IMR-90 (cell line): ENCODE measurements at regions not wholly inside any gene's neighbourhood (a gene's known extent, or its start where the extent isn't known, plus 50 kb on each side); places are given as distances from the start of the nearest gene placed in this dataset.

Experiments used
- ATAC-seq: fragments of 200-7000 bp; cut with Tn5 transposase; 2 replicates; pipeline ENCODE4 v1.9.1; 2020; ENCODE audit warnings: low read depth, mild to moderate bottlenecking, moderate library complexity
- BruUV-seq: library from RNA; stranded (reverse); fragments of 400-500 nt; replicated peaks from 2 replicates; lab custom pipeline; 2021; lab: Mats Ljungman, UMichigan
- CTCF ChIA-PET: fragments of 300-600 bp; formaldehyde crosslinking; extraction: SDS; loops from one replicate; lab custom pipeline; 2021; ENCODE audit warnings: antibody characterized with exemption; lab: Yijun Ruan, JAX
- POLR2A ChIA-PET: fragments of 300-600 bp; sonication (Branson Sonifier 250); formaldehyde crosslinking; loops from one replicate; lab custom pipeline; 2022; ENCODE audit warnings: antibody characterized with exemption; ENCODE audit not compliant: unreplicated experiment; lab: Charles Lee
- DNase-seq: peaks from one replicate; pipeline ENCODE4 v3.0.0; 2013
- H2AFZ ChIP-seq: replicated peaks from 2 replicates; pipeline ENCODE3; 2013; ENCODE audit warnings: low read length, mild to moderate bottlenecking; ENCODE audit not compliant: poor library complexity
- H2AK5ac ChIP-seq: 2 replicates; pipeline ENCODE4 v1.6.1; 2013; ENCODE audit warnings: low read depth, low read length, inconsistent platforms
- H2AK9ac ChIP-seq: replicated peaks from 2 replicates; pipeline ENCODE3; 2013; ENCODE audit warnings: mild to moderate bottlenecking, low read depth, low read length, moderate library complexity; ENCODE audit not compliant: poor library complexity
- H2BK120ac ChIP-seq: 2 replicates; pipeline ENCODE4 v1.6.1; 2013; ENCODE audit warnings: low read depth, low read length, inconsistent platforms
- H2BK15ac ChIP-seq: 3 replicates; pipeline ENCODE4 v1.6.1; 2013; ENCODE audit warnings: low read depth, low read length, inconsistent platforms
- H2BK20ac ChIP-seq: 2 replicates; pipeline ENCODE4 v1.6.1; 2013; ENCODE audit warnings: low read depth, mild to moderate bottlenecking, inconsistent platforms, low read length, moderate library complexity
- H2BK5ac ChIP-seq: 2 replicates; pipeline ENCODE4 v1.6.1; 2013; ENCODE audit warnings: mild to moderate bottlenecking, low read depth, low read length, inconsistent platforms; ENCODE audit not compliant: poor library complexity, severe bottlenecking
- H3K14ac ChIP-seq: replicated peaks from 2 replicates; pipeline ENCODE4 v1.6.1; 2013; ENCODE audit warnings: low read depth, low read length, inconsistent platforms
- H3K18ac ChIP-seq: 2 replicates; pipeline ENCODE4 v1.6.1; 2013; ENCODE audit warnings: low read depth, low read length, control low read depth
- H3K23ac ChIP-seq: 2 replicates; pipeline ENCODE4 v1.6.1; 2013; ENCODE audit warnings: low read depth, low read length, inconsistent platforms
- H3K27ac ChIP-seq: 2 replicates; pipeline ENCODE4 v1.5.1; 2013; ENCODE audit warnings: mild to moderate bottlenecking, control low read depth, low read length; ENCODE audit not compliant: insufficient read depth
- H3K27me3 ChIP-seq: 2 replicates; pipeline ENCODE4 v1.6.1; 2013; ENCODE audit warnings: low read length; ENCODE audit not compliant: control insufficient read depth, insufficient read depth
- H3K36me3 ChIP-seq: 2 replicates; pipeline ENCODE4 v1.6.1; 2013; ENCODE audit warnings: low read length, mixed read lengths; ENCODE audit not compliant: control insufficient read depth, insufficient read depth
- H3K4ac ChIP-seq: 2 replicates; pipeline ENCODE4 v1.6.1; 2013; ENCODE audit warnings: low read depth, low read length, inconsistent platforms
- H3K4me1 ChIP-seq: 2 replicates; pipeline ENCODE4 v1.6.1; 2013; ENCODE audit warnings: low read length, mixed read lengths; ENCODE audit not compliant: control insufficient read depth, insufficient read depth
- H3K4me2 ChIP-seq: 2 replicates; pipeline ENCODE4 v1.6.1; 2013; ENCODE audit warnings: low read depth, mild to moderate bottlenecking, control low read depth, low read length, moderate library complexity
- H3K4me3 ChIP-seq: 2 replicates; pipeline ENCODE4 v1.5.1; 2013; ENCODE audit warnings: low read depth, mild to moderate bottlenecking, control low read depth, low read length, moderate library complexity; ENCODE audit not compliant: insufficient read depth
- H3K56ac ChIP-seq: 2 replicates; pipeline ENCODE4 v1.6.1; 2013; ENCODE audit warnings: low read length, inconsistent platforms; ENCODE audit not compliant: insufficient read depth; ENCODE audit errors: extremely low read depth
- H3K79me1 ChIP-seq, 2 experiments: 2 replicates each; pipeline ENCODE4 v1.6.1; 2013; ENCODE audit warnings: low read length in 2 of 2, inconsistent platforms in 1 of 2, low read depth in 1 of 2
- H3K9ac ChIP-seq: 2 replicates; pipeline ENCODE4 v1.6.1; 2013; ENCODE audit warnings: low read depth, low read length, control low read depth
- H3K9me1 ChIP-seq: 2 replicates; pipeline ENCODE4 v1.6.1; 2013; ENCODE audit warnings: low read length, inconsistent platforms; ENCODE audit not compliant: insufficient read depth
- H3K9me3 ChIP-seq: 2 replicates; pipeline ENCODE4 v1.6.1; 2013; ENCODE audit warnings: low read length; ENCODE audit not compliant: control insufficient read depth, insufficient read depth
- H4K20me1 ChIP-seq: 2 replicates; pipeline ENCODE4 v1.6.1; 2013; ENCODE audit warnings: low read length, inconsistent platforms; ENCODE audit not compliant: insufficient read depth
- H4K5ac ChIP-seq: 2 replicates; pipeline ENCODE4 v1.6.1; 2013; ENCODE audit warnings: mild to moderate bottlenecking, low read depth, low read length, control low read depth
- H4K8ac ChIP-seq, 2 experiments: 2 replicates each; pipeline ENCODE4 v1.6.1; 2013; ENCODE audit warnings: low read depth in 2 of 2, low read length in 2 of 2, control low read depth in 1 of 2, inconsistent platforms in 1 of 2
- H4K91ac ChIP-seq: 2 replicates; pipeline ENCODE4 v1.6.1; 2013; ENCODE audit warnings: low read depth, low read length, inconsistent platforms; ENCODE audit not compliant: insufficient read depth
- NFE2L2 ChIP-seq: fragments of 150-350 bp; IDR thresholded peaks from 2 replicates; pipeline ENCODE4 v1.6.1; 2016; ENCODE audit warnings: low read depth, mild to moderate bottlenecking, low read length
- WGBS, 2 experiments: methylation state at CpG; one replicate each; pipeline versions ENCODE4 v1.1.5 to v1.1.7; 2013; ENCODE audit warnings: missing lambda C conversion rate in 2 of 2; ENCODE audit not compliant: insufficient read length in 1 of 2; ENCODE audit errors: extremely low coverage in 2 of 2; 5-methylcytosine and 5-hydroxymethylcytosine counted together
- dilution Hi-C: fragments of 300-500 bp; cut with HindIII; formaldehyde crosslinking; loops from one replicate; pipeline ENCODE4 v1.14.3; 2018; ENCODE audit warnings: low sequenced_read_pairs; ENCODE audit not compliant: unreplicated experiment
- in situ Hi-C: fragments of 300-500 bp; cut with MboI; formaldehyde crosslinking; loops from 3 replicates; pipeline ENCODE4 v1.14.3; 2019; ENCODE audit warnings: low sequenced_read_pairs, inconsistent platforms, mixed read lengths
- intact Hi-C: fragments of 100-400 bp; cut with micrococcal nuclease; formaldehyde crosslinking; loops from 2 replicates; pipeline ENCODE4 v1.10.0; 2022

DNA sequence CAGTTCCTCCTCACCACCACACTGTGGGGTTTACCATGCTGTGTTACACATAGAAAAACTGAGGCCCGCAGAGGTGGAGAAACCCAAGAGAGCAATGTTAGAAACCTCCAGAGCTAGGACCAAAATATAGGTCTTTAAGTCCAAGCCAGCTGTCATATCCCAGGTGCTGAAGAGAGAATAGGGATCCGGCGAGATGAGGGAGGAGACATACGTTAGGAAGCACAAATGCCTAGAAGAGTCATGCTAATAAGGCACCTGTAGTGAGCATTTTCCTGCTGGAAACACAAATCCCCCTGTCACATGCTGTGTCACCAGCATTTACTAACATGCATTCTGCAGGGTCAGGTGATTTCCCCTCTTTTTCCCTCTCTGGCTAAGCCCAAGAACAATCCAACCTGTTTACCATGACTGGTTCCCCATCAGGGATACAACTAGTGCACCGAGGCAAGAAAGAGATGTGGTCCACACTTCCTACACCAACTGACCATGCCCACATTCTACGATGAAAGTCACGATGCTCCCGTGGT lies 168.6 kb upstream of the CAMK1G start:
- Histone ChIP-seq H3K9ac (no peak overlapping the region), H3K4me2 (no peak overlapping the region), H2BK20ac (no peak overlapping the region), H3K4me3 (no peak overlapping the region), H3K9me1 (no peaks in the 10 kb centered on the region; the same call in 1 of the 2 replicates), H4K91ac (no peak overlapping the region), H3K36me3 (no peaks in the 10 kb centered on the region), H2BK5ac (no peak overlapping the region), H4K8ac (no peak overlapping the region), H2AK9ac (no peak overlapping the region), H2BK15ac (peak overlapping the region; percentile 74; the same call in 1 of the 3 replicates), H3K14ac (no peak overlapping the region), H3K18ac (no peak overlapping the region), H2AK5ac (0 out of 2 replicates have a peak overlapping the region, but pooled peaks have one; percentile 27), H3K9me3 (no peaks in the 10 kb centered on the region), H4K20me1 (no peaks in the 10 kb centered on the region), H3K79me1 (no peaks in the 10 kb centered on the region), H4K5ac (no peak overlapping the region), H2AFZ (no peak overlapping the region), H3K56ac (no peak overlapping the region), H3K27ac (no peak overlapping the region), H3K27me3 (no peaks in the 10 kb centered on the region; the same call in 1 of the 2 replicates), H3K4me1 (peaks cover 10% of the 10 kb centered on the region), H2BK120ac (no peak overlapping the region), H3K4ac (no peak overlapping the region), H3K23ac (no peak overlapping the region)
- TF ChIP-seq NFE2L2, result no peak
- ATAC-seq, result no peak
- BruUV-seq, result no TSS peak
- POLR2A ChIA-PET, result no interaction called here
- CTCF ChIA-PET, result interaction anchor here (1.1 kb wide), 1 partner anchor 61 kb away, joined by 3 read pairs; no protein-coding TSS in a partner anchor
- intact Hi-C loops, result no loop called here
- 100% methylated on average over 2 of the region's 8 CpGs; no CpG with 5 or more reads in 1 of the 2 experiments for WGBS, 2 experiments
- dilution Hi-C loops, result no loop called here
- in situ Hi-C loops, result no loop called here
- DNase-seq, result no peak
